ENCODE measurements at regions not wholly inside any gene's neighbourhood (a gene's known extent, or its start where the extent isn't known, plus 50 kb on each side); places are given as distances from the start of the nearest gene placed in this dataset.

DNA sequence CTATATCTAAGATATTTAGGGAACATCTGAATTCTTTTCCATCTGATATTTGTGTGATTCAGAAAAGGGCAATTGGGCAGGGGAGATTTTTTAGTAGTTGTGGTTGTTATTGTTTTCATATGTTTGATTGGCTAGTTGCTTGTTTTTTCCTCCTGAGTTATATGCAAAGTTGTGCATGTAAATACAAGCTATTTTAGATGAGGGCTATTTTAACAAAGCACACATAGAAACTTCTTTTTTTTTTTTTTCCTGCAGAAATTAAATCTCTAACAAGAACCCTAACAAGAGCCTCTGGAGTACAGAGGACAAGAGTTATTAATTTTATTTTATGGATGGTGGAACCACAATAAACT, 559.1 kb downstream of the CETN3 start:
- Histone ChIP-seq H3K4me1 (no peaks in the 10 kb centered on the region), H3K27me3 (no peaks in the 10 kb centered on the region), H3K27ac (no peak overlapping the region), H3K4me3 (no peak overlapping the region), H3K36me3 (replicated peaks in 1 of 2; ENCODE audit: insufficient read depth in 1 of 2, low read depth in 2 of 2) (no peaks in the 10 kb centered on the region), H3K9me3 (no peaks in the 10 kb centered on the region)
- intact Hi-C loops (cut with DNase I): no loop called here
- DNase-seq: no peak
- ATAC-seq: no peak
- TF ChIP-seq POLR2A (IDR thresholded peaks at IDR 0.05): no peak
- TF ChIP-seq, protein P1, sequence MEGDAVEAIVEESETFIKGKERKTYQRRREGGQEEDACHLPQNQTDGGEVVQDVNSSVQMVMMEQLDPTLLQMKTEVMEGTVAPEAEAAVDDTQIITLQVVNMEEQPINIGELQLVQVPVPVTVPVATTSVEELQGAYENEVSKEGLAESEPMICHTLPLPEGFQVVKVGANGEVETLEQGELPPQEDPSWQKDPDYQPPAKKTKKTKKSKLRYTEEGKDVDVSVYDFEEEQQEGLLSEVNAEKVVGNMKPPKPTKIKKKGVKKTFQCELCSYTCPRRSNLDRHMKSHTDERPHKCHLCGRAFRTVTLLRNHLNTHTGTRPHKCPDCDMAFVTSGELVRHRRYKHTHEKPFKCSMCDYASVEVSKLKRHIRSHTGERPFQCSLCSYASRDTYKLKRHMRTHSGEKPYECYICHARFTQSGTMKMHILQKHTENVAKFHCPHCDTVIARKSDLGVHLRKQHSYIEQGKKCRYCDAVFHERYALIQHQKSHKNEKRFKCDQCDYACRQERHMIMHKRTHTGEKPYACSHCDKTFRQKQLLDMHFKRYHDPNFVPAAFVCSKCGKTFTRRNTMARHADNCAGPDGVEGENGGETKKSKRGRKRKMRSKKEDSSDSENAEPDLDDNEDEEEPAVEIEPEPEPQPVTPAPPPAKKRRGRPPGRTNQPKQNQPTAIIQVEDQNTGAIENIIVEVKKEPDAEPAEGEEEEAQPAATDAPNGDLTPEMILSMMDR (IDR thresholded peaks at IDR 0.05): no peak

DNA sequence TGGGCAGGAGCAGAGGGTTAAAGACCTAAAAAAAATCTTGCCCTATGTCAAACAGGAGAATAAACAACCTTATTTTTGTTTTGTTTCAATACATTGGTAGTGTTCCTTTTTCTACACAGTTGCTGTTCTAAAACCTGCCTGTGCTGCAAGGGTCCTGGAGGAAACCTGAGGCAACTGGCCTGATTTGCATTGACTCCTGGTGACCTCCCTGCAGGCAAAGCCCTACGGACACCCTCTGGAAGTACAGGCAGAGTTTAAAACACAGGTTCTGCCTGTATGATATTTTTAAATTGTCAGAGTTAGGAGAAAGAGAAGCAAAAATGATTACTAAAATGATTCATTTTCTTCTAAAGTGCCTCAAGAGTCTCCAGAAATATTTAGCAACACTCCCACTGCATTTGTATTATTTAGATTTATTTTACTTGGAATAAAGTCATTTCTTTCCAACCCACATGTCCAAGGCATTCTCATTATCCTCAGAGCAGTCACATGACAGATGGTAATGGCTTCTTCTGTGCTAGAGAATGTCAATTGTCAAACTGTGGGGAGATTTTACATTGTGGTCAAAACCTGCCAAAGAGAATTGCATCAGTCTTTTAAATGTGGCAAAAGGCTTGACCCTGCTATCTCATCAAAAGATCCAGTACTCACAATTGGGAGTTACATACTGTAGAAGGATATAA, 559.6 kb downstream of the CETN3 start:
- Histone ChIP-seq H3K27ac (no peak overlapping the region), H3K36me3 (replicated peaks in 1 of 2; ENCODE audit: insufficient read depth in 1 of 2, low read depth in 2 of 2) (no peaks in the 10 kb centered on the region), H3K9me3 (no peaks in the 10 kb centered on the region), H3K4me3 (no peak overlapping the region), H3K4me1 (no peaks in the 10 kb centered on the region), H3K27me3 (no peaks in the 10 kb centered on the region)
- intact Hi-C loops (cut with DNase I): no loop called here
- WGBS, 2 donors: 52 to 68% methylated on average over 1 of the region's 1 CpG
- no peak for ATAC-seq
- TF ChIP-seq, protein P1 (IDR thresholded peaks at IDR 0.05): no peak
- no peak for TF ChIP-seq POLR2A (IDR thresholded peaks at IDR 0.05)
- no peak for DNase-seq

- Histone ChIP-seq H3K27me3 (no peaks in the 10 kb centered on the region), H3K36me3 (replicated peaks in 1 of 2; ENCODE audit: insufficient read depth in 1 of 2, low read depth in 2 of 2) (no peaks in the 10 kb centered on the region), H3K4me1 (no peaks in the 10 kb centered on the region), H3K4me3 (no peak overlapping the region), H3K9me3 (no peaks in the 10 kb centered on the region), H3K27ac (no peak overlapping the region)
- no peak for ATAC-seq
- 74 to 78% methylated on average over 4 of the region's 4 CpGs for WGBS, 2 donors
- no peak for TF ChIP-seq POLR2A (IDR thresholded peaks at IDR 0.05)
- TF ChIP-seq, protein P1 (IDR thresholded peaks at IDR 0.05): no peak
- no peak for DNase-seq
- intact Hi-C loops (cut with DNase I): no loop called here
These were observed 561.8 kb downstream of the CETN3 start for GRCh38 chr5:89847743-89848142.

GRCh38 chr5:89844548-89844947, 565.0 kb downstream of the CETN3 start:
- TF ChIP-seq, protein P1 (IDR thresholded peaks at IDR 0.05): no peak
- no peak for TF ChIP-seq POLR2A (IDR thresholded peaks at IDR 0.05)
- ATAC-seq: no peak
- no peak for DNase-seq
- no peaks in the 10 kb centered on the region for H3K27me3 ChIP-seq
- no peaks in the 10 kb centered on the region for H3K36me3 ChIP-seq (replicated peaks in 1 of 2; ENCODE audit: insufficient read depth in 1 of 2, low read depth in 2 of 2)
- intact Hi-C loops (cut with DNase I): no loop called here
- H3K4me3 ChIP-seq: no peak overlapping the region
- H3K9me3 ChIP-seq: no peaks in the 10 kb centered on the region
- H3K27ac ChIP-seq: no peak overlapping the region
- no peaks in the 10 kb centered on the region for H3K4me1 ChIP-seq

DNA sequence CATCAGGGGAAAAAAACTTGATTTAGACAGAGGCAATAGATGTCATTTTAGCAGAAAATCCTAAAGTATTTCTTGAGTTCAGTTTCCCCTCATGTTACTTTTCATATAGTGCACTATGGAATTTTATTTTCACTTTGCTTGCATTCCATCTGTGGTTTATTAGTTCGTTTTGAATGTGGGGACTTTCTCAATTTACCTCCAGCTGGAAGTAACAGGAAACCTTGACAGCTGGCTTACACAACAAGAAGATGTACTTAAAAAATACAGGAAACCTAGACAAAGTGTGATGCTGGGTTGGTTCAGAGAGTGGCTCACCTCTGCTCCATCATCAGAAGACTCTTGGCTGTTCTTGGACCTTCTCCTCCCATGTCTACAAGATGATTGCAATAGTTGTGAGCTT, 567.0 kb downstream of the CETN3 start:
- no peaks in the 10 kb centered on the region for H3K27me3 ChIP-seq
- no peaks in the 10 kb centered on the region for H3K4me1 ChIP-seq
- H3K36me3 ChIP-seq (replicated peaks in 1 of 2; ENCODE audit: insufficient read depth in 1 of 2, low read depth in 2 of 2): no peaks in the 10 kb centered on the region
- H3K4me3 ChIP-seq: no peak overlapping the region
- H3K9me3 ChIP-seq: no peaks in the 10 kb centered on the region
- TF ChIP-seq, protein P1 (IDR thresholded peaks at IDR 0.05): no peak
- TF ChIP-seq POLR2A (IDR thresholded peaks at IDR 0.05): no peak
- intact Hi-C loops (cut with DNase I): no loop called here
- WGBS, 2 donors: 41 to 44% methylated on average over 1 of the region's 1 CpG
- DNase-seq (no peak), ATAC-seq (no peak)
- H3K27ac ChIP-seq: no peak overlapping the region
